GM12878 (cell line): ENCODE measurements at regions not wholly inside any gene's neighbourhood (a gene's known extent, or its start where the extent isn't known, plus 50 kb on each side); places are given as distances from the start of the nearest gene placed in this dataset.

Experiments
- ATAC-seq: fragments of 200-7000 bp; cut with Tn5 transposase; 3 replicates; pipeline ENCODE4 v1.9.1; 2020; ENCODE audit warnings: mild to moderate bottlenecking, moderate library complexity
- BruUV-seq: library from RNA; stranded (reverse); fragments of 400-500 nt; replicated peaks from 2 replicates; lab custom pipeline; 2021; lab: Mats Ljungman, UMichigan
- CTCF ChIA-PET: fragments of 300-600 bp; sonication (Branson Sonifier 250); formaldehyde crosslinking; extraction: SDS; loops from one replicate; lab custom pipeline; 2021; ENCODE audit warnings: inconsistent platforms; lab: Yijun Ruan, JAX
- POLR2A ChIA-PET: fragments of 350-600 bp; formaldehyde crosslinking; extraction: SDS; loops from one replicate; lab custom pipeline; 2021; ENCODE audit warnings: inconsistent platforms; lab: Charles Lee
- RAD21 ChIA-PET: fragments of 300-600 bp; sonication (Branson Sonifier 250); formaldehyde crosslinking; loops from one replicate; lab custom pipeline; 2023; ENCODE audit warnings: antibody characterized with exemption; ENCODE audit not compliant: unreplicated experiment; lab: Charles Lee
- SMC1A ChIA-PET: fragments of 300-600 bp; sonication (Branson Sonifier 250); formaldehyde crosslinking; loops from one replicate; lab custom pipeline; 2023; ENCODE audit not compliant: unreplicated experiment, uncharacterized antibody; lab: Charles Lee
- DNase-seq: peaks from one replicate; pipeline ENCODE4 v3.0.0-alpha.2; 2011; ENCODE audit warnings: low read depth, low spot score
- FAIRE-seq: peaks from 3 replicates; lab custom pipeline; 2011; peaks lifted over from hg19 to GRCh38; lab: Jason Lieb, UNC
- H2AFZ ChIP-seq: 2 replicates; pipeline ENCODE4 v1.6.0; 2011; ENCODE audit warnings: low read depth, low read length, control low read depth; ENCODE audit not compliant: control insufficient read depth
- H3K27ac ChIP-seq: 2 replicates; pipeline ENCODE4 v1.5.1; 2011; ENCODE audit warnings: control low read depth; ENCODE audit not compliant: control insufficient read depth, insufficient read depth
- H3K27me3 ChIP-seq, 2 experiments: replicated peaks in 1 of 2; 2 replicates each; pipeline versions ENCODE4 v1.6.0 to v1.6.1; 2011; ENCODE audit warnings: low read length in 1 of 2; ENCODE audit not compliant: control insufficient read depth in 2 of 2, insufficient read depth in 2 of 2
- H3K36me3 ChIP-seq, 2 experiments: 2 replicates each; pipeline ENCODE4 v1.5.1; 2011; ENCODE audit warnings: low read length in 1 of 2; ENCODE audit not compliant: control insufficient read depth in 2 of 2, insufficient read depth in 2 of 2
- H3K4me1 ChIP-seq: 2 replicates; pipeline ENCODE4 v1.6.1; 2011; ENCODE audit warnings: mild to moderate bottlenecking, low read length, moderate library complexity, mixed read lengths; ENCODE audit not compliant: control insufficient read depth, insufficient read depth
- H3K4me2 ChIP-seq: 2 replicates; pipeline ENCODE4 v1.6.0; 2011; ENCODE audit warnings: control low read depth; ENCODE audit not compliant: control insufficient read depth, insufficient read depth
- H3K4me3 ChIP-seq: fragments of 200-600 bp; sonication (generic); 2 replicates; pipeline ENCODE4 v1.5.1; 2016
- H3K79me2 ChIP-seq: 2 replicates; pipeline ENCODE4 v1.6.0; 2011; ENCODE audit warnings: low read length; ENCODE audit not compliant: control insufficient read depth, insufficient read depth
- H3K9ac ChIP-seq: 2 replicates; pipeline ENCODE4 v1.8.0; 2011; ENCODE audit warnings: low read length, control low read depth, mixed read lengths; ENCODE audit not compliant: control insufficient read depth, insufficient read depth
- H3K9me3 ChIP-seq: replicated peaks from 3 replicates; pipeline ENCODE4 v1.5.1; 2011; ENCODE audit warnings: mild to moderate bottlenecking, low read length; ENCODE audit not compliant: control insufficient read depth, insufficient read depth
- H4K20me1 ChIP-seq: 2 replicates; pipeline ENCODE4 v1.6.0; 2011; ENCODE audit not compliant: control insufficient read depth, insufficient read depth
- ASH2L ChIP-seq: fragments of 300-600, 200-600 bp; sonication (generic); IDR thresholded peaks from 2 replicates; pipeline ENCODE4 v1.6.1; 2017; ENCODE audit warnings: low read depth, mild to moderate bottlenecking, borderline replicate concordance
- ATF7 ChIP-seq: fragments of 450-650 bp; IDR thresholded peaks from 2 replicates; pipeline ENCODE4 v1.6.1; 2016; ENCODE audit warnings: low read depth, mild to moderate bottlenecking
- CHD2 ChIP-seq: IDR thresholded peaks from 2 replicates; pipeline ENCODE4 v1.6.1; 2011; ENCODE audit warnings: low read depth, low read length, improper control_type of control experiment, borderline replicate concordance
- DPF2 ChIP-seq: fragments of 450-650 bp; IDR thresholded peaks from 2 replicates; pipeline ENCODE4 v1.6.1; 2017; ENCODE audit warnings: mild to moderate bottlenecking
- FOXM1 ChIP-seq: IDR thresholded peaks from 2 replicates; pipeline ENCODE4 v1.6.1; 2012; ENCODE audit warnings: low read depth, mild to moderate bottlenecking, inconsistent platforms, low read length, moderate library complexity
- HDGF ChIP-seq: fragments of 450-650 bp; IDR thresholded peaks from 2 replicates; pipeline ENCODE4 v1.6.1; 2016; ENCODE audit warnings: antibody characterized with exemption
- IKZF2 ChIP-seq, 2 experiments: fragments of 450-650 bp; IDR thresholded peaks; 2 replicates each; pipeline ENCODE4 v1.6.1; 2017; ENCODE audit warnings: mild to moderate bottlenecking in 2 of 2, moderate library complexity in 2 of 2
- NFYB ChIP-seq: IDR thresholded peaks from 2 replicates; pipeline ENCODE4 v1.6.1; 2011; ENCODE audit warnings: low read depth, mild to moderate bottlenecking, low read length, improper control_type of control experiment, moderate library complexity; ENCODE audit not compliant: insufficient read depth
- NRF1 ChIP-seq: conservative IDR thresholded peaks from 2 replicates; pipeline ENCODE4 v1.6.1; 2011; ENCODE audit warnings: mild to moderate bottlenecking, low read depth, low read length, improper control_type of control experiment
- RAD51 ChIP-seq: fragments of 450-650 bp; IDR thresholded peaks from 2 replicates; pipeline ENCODE4 v1.6.1; 2016; ENCODE audit warnings: moderate library complexity, mild to moderate bottlenecking, inconsistent platforms
- RFX5 ChIP-seq: IDR thresholded peaks from 2 replicates; pipeline ENCODE4 v1.6.1; 2011; ENCODE audit warnings: low read depth, low read length, improper control_type of control experiment
- RUNX3 ChIP-seq: IDR thresholded peaks from 2 replicates; pipeline ENCODE4 v1.6.1; 2012; ENCODE audit warnings: low read length, inconsistent platforms
- SMARCA5 ChIP-seq: fragments of 450-650 bp; IDR thresholded peaks from 2 replicates; pipeline ENCODE4 v1.6.1; 2017; ENCODE audit warnings: mild to moderate bottlenecking
- SPI1 ChIP-seq: IDR thresholded peaks from 2 replicates; pipeline ENCODE4 v1.6.1; 2011; ENCODE audit warnings: low read depth, mild to moderate bottlenecking, low read length, moderate library complexity, borderline replicate concordance; ENCODE audit not compliant: insufficient read depth
- SREBF1 ChIP-seq: IDR thresholded peaks from 2 replicates; pipeline ENCODE4 v1.6.1; 2012; ENCODE audit warnings: mild to moderate bottlenecking, low read length
- in situ Hi-C: fragments of 300-500 bp; cut with MboI; formaldehyde crosslinking; loops from 9 replicates; pipeline ENCODE4 v1.14.3; 2018; ENCODE audit warnings: mixed read lengths
- intact Hi-C: fragments of 100-400 bp; cut with micrococcal nuclease; formaldehyde crosslinking; loops from one replicate; pipeline ENCODE4 v1.14.2; 2022; ENCODE audit not compliant: unreplicated experiment
- TF ChIP-seq, protein P1 (sequence below): IDR thresholded peaks from 2 replicates; pipeline ENCODE4 v1.6.1; 2011; ENCODE audit warnings: borderline replicate concordance, low read depth, mild to moderate bottlenecking, moderate library complexity, mixed read lengths, low read length; ENCODE audit not compliant: insufficient read depth; ENCODE audit errors: extremely low read length
- TF ChIP-seq, protein P2 (sequence below): IDR thresholded peaks from 2 replicates; pipeline ENCODE4 v1.6.1; 2011; ENCODE audit warnings: borderline replicate concordance, low read depth, mild to moderate bottlenecking, moderate library complexity, low read length; ENCODE audit not compliant: insufficient read depth, poor library complexity, severe bottlenecking
- TF ChIP-seq, protein P3 (sequence below): fragments of 150-350 bp; IDR thresholded peaks from 2 replicates; pipeline ENCODE4 v1.6.1; 2016; ENCODE audit warnings: low read depth, low read length
- TF ChIP-seq, protein P4 (sequence below): IDR thresholded peaks from 2 replicates; pipeline ENCODE4 v1.6.1; 2012; ENCODE audit warnings: low read depth, low read length, improper control_type of control experiment

DNA sequence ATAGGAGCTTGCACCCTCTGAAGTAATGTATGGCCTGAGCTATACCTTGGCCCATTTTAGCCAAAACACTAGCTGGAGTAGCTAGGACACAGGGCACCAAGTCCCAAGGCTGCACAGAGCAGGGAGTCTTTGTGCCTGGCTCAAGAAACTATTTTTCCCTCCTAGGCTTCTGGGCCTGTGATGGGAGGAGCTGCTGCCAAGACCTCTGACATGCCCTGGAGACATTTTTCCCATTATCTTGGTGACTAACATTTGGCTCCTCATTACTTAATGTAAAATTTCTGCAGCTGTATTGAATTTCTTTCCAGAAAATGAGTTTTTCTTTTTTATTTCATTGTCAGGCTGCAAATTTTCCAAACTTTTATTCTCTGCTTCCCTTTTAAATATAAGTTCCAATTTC, 1099.2 kb downstream of the CDH18 start:
- H3K27me3 ChIP-seq = no peaks in the 10 kb centered on the region
- H3K36me3 ChIP-seq = no peaks in the 10 kb centered on the region
- POLR2A ChIA-PET = no interaction called here
- H3K4me1 ChIP-seq = no peaks in the 10 kb centered on the region
- no peak overlapping the region for H3K4me2 ChIP-seq
- H3K9ac ChIP-seq = no peak overlapping the region
- SMC1A ChIA-PET = no interaction called here
- H3K4me3 ChIP-seq = no peak overlapping the region
- intact Hi-C loops (no loop called here), in situ Hi-C loops (no loop called here)
- no peak for DNase-seq
- H3K27ac ChIP-seq = no peak overlapping the region
- no peaks in the 10 kb centered on the region for H3K79me2 ChIP-seq
- no peaks in the 10 kb centered on the region for H4K20me1 ChIP-seq
- H3K9me3 ChIP-seq = no peaks in the 10 kb centered on the region; the same call in 2 of the 3 replicates
- CTCF ChIA-PET = no interaction called here
- BruUV-seq = no TSS peak
- ATAC-seq = no peak
- no peak overlapping the region for H2AFZ ChIP-seq
- RAD21 ChIA-PET = no interaction called here
- FAIRE-seq = no peak
- no peak for TF ChIP-seq IKZF2 (IDR thresholded peaks at IDR 0.05)
- TF ChIP-seq FOXM1 = no peak
- TF ChIP-seq DPF2 = no peak
- TF ChIP-seq ASH2L = no peak
- TF ChIP-seq CHD2 = no peak
- TF ChIP-seq SREBF1 = no peak
- TF ChIP-seq, protein P1, sequence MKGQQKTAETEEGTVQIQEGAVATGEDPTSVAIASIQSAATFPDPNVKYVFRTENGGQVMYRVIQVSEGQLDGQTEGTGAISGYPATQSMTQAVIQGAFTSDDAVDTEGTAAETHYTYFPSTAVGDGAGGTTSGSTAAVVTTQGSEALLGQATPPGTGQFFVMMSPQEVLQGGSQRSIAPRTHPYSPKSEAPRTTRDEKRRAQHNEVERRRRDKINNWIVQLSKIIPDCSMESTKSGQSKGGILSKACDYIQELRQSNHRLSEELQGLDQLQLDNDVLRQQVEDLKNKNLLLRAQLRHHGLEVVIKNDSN = no peak
- no peak for TF ChIP-seq SMARCA5
- TF ChIP-seq SPI1 = no peak
- TF ChIP-seq NFYB = no peak
- TF ChIP-seq RFX5 = no peak
- TF ChIP-seq, protein P2, sequence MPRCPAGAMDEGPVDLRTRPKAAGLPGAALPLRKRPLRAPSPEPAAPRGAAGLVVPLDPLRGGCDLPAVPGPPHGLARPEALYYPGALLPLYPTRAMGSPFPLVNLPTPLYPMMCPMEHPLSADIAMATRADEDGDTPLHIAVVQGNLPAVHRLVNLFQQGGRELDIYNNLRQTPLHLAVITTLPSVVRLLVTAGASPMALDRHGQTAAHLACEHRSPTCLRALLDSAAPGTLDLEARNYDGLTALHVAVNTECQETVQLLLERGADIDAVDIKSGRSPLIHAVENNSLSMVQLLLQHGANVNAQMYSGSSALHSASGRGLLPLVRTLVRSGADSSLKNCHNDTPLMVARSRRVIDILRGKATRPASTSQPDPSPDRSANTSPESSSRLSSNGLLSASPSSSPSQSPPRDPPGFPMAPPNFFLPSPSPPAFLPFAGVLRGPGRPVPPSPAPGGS = no peak
- TF ChIP-seq ATF7 = no peak
- TF ChIP-seq, protein P3, sequence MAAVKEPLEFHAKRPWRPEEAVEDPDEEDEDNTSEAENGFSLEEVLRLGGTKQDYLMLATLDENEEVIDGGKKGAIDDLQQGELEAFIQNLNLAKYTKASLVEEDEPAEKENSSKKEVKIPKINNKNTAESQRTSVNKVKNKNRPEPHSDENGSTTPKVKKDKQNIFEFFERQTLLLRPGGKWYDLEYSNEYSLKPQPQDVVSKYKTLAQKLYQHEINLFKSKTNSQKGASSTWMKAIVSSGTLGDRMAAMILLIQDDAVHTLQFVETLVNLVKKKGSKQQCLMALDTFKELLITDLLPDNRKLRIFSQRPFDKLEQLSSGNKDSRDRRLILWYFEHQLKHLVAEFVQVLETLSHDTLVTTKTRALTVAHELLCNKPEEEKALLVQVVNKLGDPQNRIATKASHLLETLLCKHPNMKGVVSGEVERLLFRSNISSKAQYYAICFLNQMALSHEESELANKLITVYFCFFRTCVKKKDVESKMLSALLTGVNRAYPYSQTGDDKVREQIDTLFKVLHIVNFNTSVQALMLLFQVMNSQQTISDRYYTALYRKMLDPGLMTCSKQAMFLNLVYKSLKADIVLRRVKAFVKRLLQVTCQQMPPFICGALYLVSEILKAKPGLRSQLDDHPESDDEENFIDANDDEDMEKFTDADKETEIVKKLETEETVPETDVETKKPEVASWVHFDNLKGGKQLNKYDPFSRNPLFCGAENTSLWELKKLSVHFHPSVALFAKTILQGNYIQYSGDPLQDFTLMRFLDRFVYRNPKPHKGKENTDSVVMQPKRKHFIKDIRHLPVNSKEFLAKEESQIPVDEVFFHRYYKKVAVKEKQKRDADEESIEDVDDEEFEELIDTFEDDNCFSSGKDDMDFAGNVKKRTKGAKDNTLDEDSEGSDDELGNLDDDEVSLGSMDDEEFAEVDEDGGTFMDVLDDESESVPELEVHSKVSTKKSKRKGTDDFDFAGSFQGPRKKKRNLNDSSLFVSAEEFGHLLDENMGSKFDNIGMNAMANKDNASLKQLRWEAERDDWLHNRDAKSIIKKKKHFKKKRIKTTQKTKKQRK = no peak
- TF ChIP-seq NRF1 = no peak
- TF ChIP-seq HDGF = no peak
- TF ChIP-seq RAD51 = no peak
- TF ChIP-seq, protein P4, sequence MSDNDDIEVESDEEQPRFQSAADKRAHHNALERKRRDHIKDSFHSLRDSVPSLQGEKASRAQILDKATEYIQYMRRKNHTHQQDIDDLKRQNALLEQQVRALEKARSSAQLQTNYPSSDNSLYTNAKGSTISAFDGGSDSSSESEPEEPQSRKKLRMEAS = no peak
- TF ChIP-seq RUNX3 = no peak
